ENCODE measurements at regions not wholly inside any gene's neighbourhood (a gene's known extent, or its start where the extent isn't known, plus 50 kb on each side); places are given as distances from the start of the nearest gene placed in this dataset.
"Not testable (repeated sequence)": the region's sequence is repeated elsewhere in the genome, so short reads cannot be mapped to it uniquely, and the experiment has no call there.

DNA sequence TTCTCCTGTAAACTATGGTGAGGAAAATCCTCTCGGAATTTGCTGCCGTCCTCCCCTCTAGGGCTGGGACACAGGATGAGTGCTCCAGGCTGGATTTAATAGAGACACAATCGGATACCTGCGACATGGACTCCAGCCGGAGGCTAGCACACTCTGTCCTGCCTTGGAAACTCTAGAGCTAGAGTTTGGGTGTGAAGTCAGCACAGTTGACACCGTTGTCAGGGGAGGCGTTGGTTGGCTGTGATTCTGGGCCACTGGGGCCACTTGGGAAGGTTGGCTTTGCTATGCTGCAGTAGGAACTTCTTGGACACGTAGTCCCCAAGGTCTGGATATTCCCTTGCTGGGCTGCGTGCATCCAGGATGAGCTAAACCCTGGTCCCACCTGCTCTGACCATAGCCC, 169.4 kb downstream of the NRN1 start:
- Mint-ChIP-seq H3K9me3 (peaks cover 0 to 3% (median 0%) of the 10 kb centered on the region in 3 donors), H3K4me3 (no peak overlapping the region), H3K4me1 (peaks cover 0 to 4% (median 4%) of the 10 kb centered on the region in 3 donors), H3K36me3 (no peaks in the 10 kb centered on the region), H3K27me3 (peaks cover 5% of the 10 kb centered on the region), H3K27ac (no peak overlapping the region)

DNA sequence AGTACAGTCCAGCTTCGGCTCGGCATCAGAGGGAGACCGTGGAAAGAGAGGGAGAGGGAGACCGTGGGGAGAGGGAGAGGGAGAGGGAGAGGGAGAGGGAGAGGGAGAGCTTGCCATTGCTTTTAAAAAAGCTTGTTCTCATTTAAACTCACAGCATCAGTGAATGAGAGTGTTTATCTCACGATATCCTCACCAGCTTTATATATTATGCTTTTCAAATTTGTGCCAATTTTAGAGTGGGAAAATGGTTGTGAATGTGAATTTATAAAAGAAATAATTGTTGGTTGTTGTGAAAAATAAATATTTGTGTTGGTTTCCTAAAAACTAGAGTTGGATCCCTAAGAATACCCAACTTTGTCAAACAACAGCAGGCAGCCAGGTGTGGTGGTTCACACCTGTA, 170.1 kb downstream of the NRN1 start:
- not testable (repeated sequence) for H3K9me3 Mint-ChIP-seq, H3K4me3 Mint-ChIP-seq, H3K36me3 Mint-ChIP-seq, H3K27me3 Mint-ChIP-seq, H3K27ac Mint-ChIP-seq
- H3K4me1 Mint-ChIP-seq = peaks cover 2 to 12% (median 11%) of the 10 kb centered on the region in 3 donors

DNA sequence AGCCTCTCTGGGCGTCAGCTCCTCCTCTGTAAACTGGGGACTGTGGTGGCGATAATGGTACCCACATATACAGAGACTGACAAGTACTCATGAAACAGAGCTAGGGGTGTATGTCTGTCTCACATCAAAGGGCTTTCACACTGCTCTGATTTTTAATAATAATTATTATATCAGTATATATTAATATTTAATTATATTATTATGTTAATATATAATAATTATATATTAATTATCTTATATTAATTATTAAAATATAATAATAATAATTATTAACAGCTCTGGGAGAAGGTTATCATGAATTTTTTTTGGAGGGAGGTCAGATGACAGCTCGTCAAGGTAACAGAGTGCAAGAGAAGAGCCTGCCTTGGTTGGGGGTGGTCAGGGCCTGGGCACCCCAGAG, 173.6 kb downstream of the NRN1 start:
- H3K4me1 Mint-ChIP-seq = peaks cover 7 to 18% (median 17%) of the 10 kb centered on the region in 3 donors
- H3K36me3 Mint-ChIP-seq = peaks cover 3% of the 10 kb centered on the region
- H3K9me3 Mint-ChIP-seq = no peaks in the 10 kb centered on the region
- no peak overlapping the region for H3K27ac Mint-ChIP-seq
- peaks cover 3% of the 10 kb centered on the region for H3K27me3 Mint-ChIP-seq
- H3K4me3 Mint-ChIP-seq = no peak overlapping the region

DNA sequence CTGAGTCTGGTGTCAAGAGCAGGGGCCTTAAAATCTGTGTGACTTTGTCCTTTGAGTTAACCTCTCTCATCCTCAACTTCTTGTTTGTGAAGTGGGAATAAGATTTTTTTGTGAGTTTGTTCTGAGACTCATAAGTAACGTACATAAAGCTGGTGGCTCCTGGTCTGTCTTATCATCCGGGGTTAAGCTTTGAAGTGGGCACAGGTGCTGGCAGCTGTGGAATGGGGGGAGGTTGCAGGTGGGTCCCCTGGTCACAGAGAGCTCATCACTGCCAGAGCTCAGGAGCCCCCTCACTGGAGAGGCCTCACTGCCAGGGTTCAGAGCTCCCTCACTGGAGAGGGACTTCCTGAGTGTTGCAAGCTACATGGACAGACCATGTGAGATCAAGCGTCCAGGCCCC, 174.1 kb downstream of the NRN1 start:
- H3K36me3 Mint-ChIP-seq = peaks cover 3% of the 10 kb centered on the region
- H3K27me3 Mint-ChIP-seq = peaks cover 3% of the 10 kb centered on the region
- peaks cover 7 to 18% (median 17%) of the 10 kb centered on the region in 3 donors for H3K4me1 Mint-ChIP-seq
- no peaks in the 10 kb centered on the region for H3K9me3 Mint-ChIP-seq
- H3K4me3 Mint-ChIP-seq = peak overlapping the region in 2 of 4 donors; percentile 33 to 66
- H3K27ac Mint-ChIP-seq = no peak overlapping the region

DNA sequence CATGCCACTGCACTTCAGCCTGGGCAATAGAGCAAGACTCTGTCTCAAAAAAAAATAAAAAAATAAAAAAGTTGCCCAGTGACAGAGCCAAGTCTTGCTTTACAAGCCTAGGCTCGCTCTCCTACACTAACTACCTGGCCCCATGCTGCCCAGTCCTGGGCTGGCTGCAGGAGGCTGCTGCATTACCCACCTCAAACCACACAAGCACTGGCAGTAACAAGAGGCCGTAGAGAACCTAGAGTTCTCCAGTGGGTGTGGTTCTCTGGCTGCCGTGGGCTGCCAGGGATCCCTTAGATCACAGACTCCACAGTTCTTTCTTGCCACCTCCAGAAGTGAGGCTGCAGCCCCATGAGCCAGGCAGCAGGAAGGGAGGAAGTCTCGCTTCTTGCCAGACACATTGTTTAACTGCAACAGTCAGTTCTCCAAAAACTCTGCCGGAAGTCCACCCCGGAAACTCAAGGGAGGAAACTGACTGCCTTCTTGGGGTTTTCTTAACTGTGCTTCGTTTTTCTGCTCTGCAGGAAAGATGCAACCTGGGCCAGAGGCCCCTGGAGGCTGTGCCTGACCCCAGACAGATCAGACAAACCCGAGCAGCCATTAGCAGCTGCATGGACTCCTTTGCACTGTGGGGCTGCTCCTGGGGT, 175.4 kb downstream of the NRN1 start:
- H3K27me3 Mint-ChIP-seq, H3K36me3 Mint-ChIP-seq, H3K9me3 Mint-ChIP-seq: not testable (repeated sequence)
- peaks cover 7 to 18% (median 17%) of the 10 kb centered on the region in 3 donors for H3K4me1 Mint-ChIP-seq
- peak overlapping the region in 2 of 3 donors; percentile 14 to 80 for H3K27ac Mint-ChIP-seq
- peak overlapping the region; percentile 9 to 86 (median 60) for H3K4me3 Mint-ChIP-seq

DNA sequence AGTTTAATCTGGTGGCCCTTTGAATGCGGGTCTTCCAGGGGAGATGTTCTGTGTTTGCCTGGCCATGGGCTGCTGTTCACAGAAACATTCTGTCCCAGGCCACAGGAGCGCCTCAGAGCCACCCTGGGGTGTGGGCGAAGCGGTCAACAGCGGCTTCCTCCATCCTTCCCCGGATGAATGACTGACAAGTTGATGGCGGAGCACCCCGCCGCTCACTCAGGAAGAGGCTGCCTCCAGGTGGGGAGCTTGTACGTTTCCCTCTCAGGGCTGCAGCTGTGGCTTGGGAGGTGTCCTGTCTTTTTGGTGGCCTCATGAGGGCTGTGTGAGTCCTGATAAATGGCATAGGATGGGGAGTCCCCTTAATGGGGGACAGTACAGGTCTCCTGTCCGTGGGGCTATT, 178.4 kb downstream of the NRN1 start:
- Mint-ChIP-seq H3K4me1 (peaks cover 7 to 19% (median 18%) of the 10 kb centered on the region in 3 donors), H3K36me3 (peaks cover 3% of the 10 kb centered on the region), H3K27ac (no peak overlapping the region), H3K9me3 (no peaks in the 10 kb centered on the region), H3K4me3 (no peak overlapping the region), H3K27me3 (no peaks in the 10 kb centered on the region)

DNA sequence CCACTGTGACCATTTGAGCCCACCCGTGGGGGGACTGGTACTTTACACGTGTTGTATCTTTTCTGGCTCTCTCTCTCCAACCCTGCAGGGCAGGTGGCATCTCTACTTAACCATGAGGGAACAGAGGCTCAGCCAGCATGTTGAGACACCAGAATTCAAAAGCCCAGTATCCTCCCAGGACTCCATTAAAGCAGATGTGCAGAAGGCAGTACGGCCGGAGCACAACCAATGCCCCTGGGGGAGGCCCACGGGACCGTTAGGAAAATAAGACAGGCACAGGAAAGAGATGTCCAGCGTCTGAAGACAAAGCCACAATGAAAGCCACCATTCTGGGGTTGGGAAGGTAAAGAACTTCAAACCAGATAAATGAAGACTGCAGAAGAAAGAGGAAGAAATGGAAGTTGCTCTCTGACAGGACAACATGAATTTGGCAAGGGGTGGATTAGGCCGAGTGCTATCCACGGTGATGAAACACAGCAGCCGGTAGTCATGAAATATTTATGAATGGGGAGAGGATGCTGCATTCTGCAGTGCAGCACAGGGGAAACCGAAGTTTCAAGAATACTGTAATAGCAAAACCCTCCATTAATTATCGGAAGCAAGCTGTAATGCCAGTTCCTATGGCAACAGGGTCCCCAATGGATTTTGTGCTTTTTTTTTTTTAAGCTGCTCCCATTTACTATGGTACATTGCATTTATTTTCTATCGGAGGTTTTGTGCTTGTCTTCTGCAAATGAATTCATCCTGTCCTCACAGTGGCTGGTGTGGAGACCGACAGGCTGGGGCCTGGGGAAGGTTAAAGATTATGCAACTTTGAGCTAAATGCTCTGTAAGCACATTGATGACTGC, 179.4 kb downstream of the NRN1 start:
- peaks cover 7 to 14% (median 14%) of the 10 kb centered on the region in 3 donors for H3K4me1 Mint-ChIP-seq
- H3K27ac Mint-ChIP-seq = no peak overlapping the region
- H3K4me3 Mint-ChIP-seq = no peak overlapping the region
- no peaks in the 10 kb centered on the region for H3K27me3 Mint-ChIP-seq
- peaks cover 3% of the 10 kb centered on the region for H3K36me3 Mint-ChIP-seq
- no peaks in the 10 kb centered on the region for H3K9me3 Mint-ChIP-seq

DNA sequence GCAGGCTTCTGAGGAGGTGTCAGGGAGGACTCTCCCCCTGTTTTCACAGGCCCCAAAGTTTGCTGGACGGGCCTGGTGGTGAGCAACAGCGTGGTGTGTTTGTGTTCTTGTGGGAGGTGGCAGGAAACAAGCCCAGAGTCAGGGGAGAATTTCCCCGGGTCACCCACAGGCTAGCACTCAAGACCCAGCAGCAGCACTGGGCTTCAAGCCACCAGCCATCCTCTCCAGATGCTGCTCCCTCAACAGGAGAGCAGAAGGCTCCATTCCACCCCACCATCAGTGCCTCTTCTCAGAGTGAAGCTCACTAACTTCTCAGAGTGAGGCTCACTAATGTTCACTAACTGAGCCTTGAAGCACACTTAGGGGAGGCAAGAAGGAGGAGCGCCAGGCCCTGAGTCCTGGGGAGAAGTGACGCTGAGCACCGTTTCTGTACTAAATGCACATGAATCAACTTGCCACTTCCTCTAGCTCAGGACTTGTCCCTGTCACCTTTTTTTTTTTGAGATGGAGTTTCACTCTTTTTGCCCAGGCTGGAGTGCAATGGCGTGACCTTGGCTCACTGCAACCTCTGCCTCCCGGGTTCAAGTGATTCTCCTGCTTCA, 182.2 kb downstream of the NRN1 start:
- not testable (repeated sequence) for H3K4me1 Mint-ChIP-seq

More for the DNA sequence above, 182.2 kb downstream of the NRN1 start:
- H3K4me3 Mint-ChIP-seq, H3K27me3 Mint-ChIP-seq, H3K27ac Mint-ChIP-seq, H3K9me3 Mint-ChIP-seq, H3K36me3 Mint-ChIP-seq: not testable (repeated sequence)

Data from IgD-negative memory B cell (primary cell).